GM12891 (cell line): ENCODE measurements at regions not wholly inside any gene's neighbourhood (a gene's known extent, or its start where the extent isn't known, plus 50 kb on each side); places are given as distances from the start of the nearest gene placed in this dataset.

Source experiments
- DNase-seq: peaks from one replicate; pipeline ENCODE4 v3.0.0; 2011; ENCODE audit warnings: low spot score; ENCODE audit not compliant: insufficient read length
- FAIRE-seq: peaks from 2 replicates; lab custom pipeline; 2011; peaks lifted over from hg19 to GRCh38; lab: Jason Lieb, UNC
- PAX5 ChIP-seq: IDR thresholded peaks from 2 replicates; pipeline ENCODE4 v1.6.1; 2011; ENCODE audit warnings: low read length, moderate library complexity, mild to moderate bottlenecking; ENCODE audit not compliant: insufficient read depth, severe bottlenecking
- POLR2A ChIP-seq: IDR thresholded peaks from 2 replicates; pipeline ENCODE4 v1.6.1; 2011; ENCODE audit warnings: low read depth, low read length, control low read depth
- POLR2AphosphoS5 ChIP-seq: IDR thresholded peaks from 2 replicates; pipeline ENCODE4 v1.6.1; 2011; ENCODE audit warnings: low read depth, low read length, control low read depth
- POU2F2 ChIP-seq: IDR thresholded peaks from 2 replicates; pipeline ENCODE4 v1.6.1; 2011; ENCODE audit warnings: low read depth, mild to moderate bottlenecking, control low read depth, low read length, moderate library complexity
- SPI1 ChIP-seq: IDR thresholded peaks from 2 replicates; pipeline ENCODE4 v1.6.1; 2011; ENCODE audit warnings: low read depth, low read length, control low read depth
- TAF1 ChIP-seq: IDR thresholded peaks from 2 replicates; pipeline ENCODE4 v1.6.1; 2011; ENCODE audit warnings: low read depth, low read length, control low read depth

GRCh38 chr17:33438578-33438977, 145.5 kb upstream of the ASIC2 start:
- no peak for TF ChIP-seq POLR2A
- no peak for TF ChIP-seq PAX5
- no peak for TF ChIP-seq POU2F2
- TF ChIP-seq POLR2AphosphoS5 = no peak
- TF ChIP-seq SPI1 = no peak
- TF ChIP-seq TAF1 = no peak
- DNase-seq (no peak), FAIRE-seq (no peak)

- no peak for FAIRE-seq
- TF ChIP-seq SPI1 = no peak
- no peak for TF ChIP-seq TAF1
- TF ChIP-seq POLR2A = no peak
- no peak for TF ChIP-seq POU2F2
- TF ChIP-seq POLR2AphosphoS5 = no peak
- TF ChIP-seq PAX5 = no peak
Observed at GRCh38 chr17:33442320-33442719, 149.2 kb upstream of the ASIC2 start.

GRCh38 chr17:33444731-33445130, 151.6 kb upstream of the ASIC2 start:
- TF ChIP-seq TAF1 = no peak
- TF ChIP-seq POU2F2 = no peak
- no peak for TF ChIP-seq POLR2AphosphoS5
- no peak for TF ChIP-seq SPI1
- TF ChIP-seq POLR2A = no peak
- no peak for TF ChIP-seq PAX5
- FAIRE-seq = no peak
- DNase-seq = no peak

More at GRCh38 chr17:33442320-33442719, 149.2 kb upstream of the ASIC2 start:
- DNase-seq = no peak

- FAIRE-seq (no peak), DNase-seq (no peak)
- TF ChIP-seq TAF1 (no peak), POLR2AphosphoS5 (no peak), POU2F2 (no peak), SPI1 (no peak), PAX5 (no peak), POLR2A (no peak)
Observed at GRCh38 chr17:33447090-33447489, 154.0 kb upstream of the ASIC2 start.

GRCh38 chr17:33451221-33451620, 158.1 kb upstream of the ASIC2 start:
- TF ChIP-seq PAX5 (no peak), POU2F2 (no peak), POLR2A (no peak), POLR2AphosphoS5 (no peak), SPI1 (no peak), TAF1 (no peak)
- FAIRE-seq (no peak), DNase-seq (no peak)

- FAIRE-seq (no peak), DNase-seq (no peak)
- TF ChIP-seq SPI1 (no peak), POLR2A (no peak), POLR2AphosphoS5 (no peak), TAF1 (no peak), PAX5 (no peak), POU2F2 (no peak)
Observed at GRCh38 chr17:33457477-33457876, 164.4 kb upstream of the ASIC2 start.

- DNase-seq (no peak), FAIRE-seq (no peak)
- no peak for TF ChIP-seq TAF1
- TF ChIP-seq PAX5 = no peak
- no peak for TF ChIP-seq POU2F2
- TF ChIP-seq SPI1 = no peak
- no peak for TF ChIP-seq POLR2A
- TF ChIP-seq POLR2AphosphoS5 = no peak
Observed at GRCh38 chr17:33459078-33459940, 166.2 kb upstream of the ASIC2 start.

- FAIRE-seq (no peak), DNase-seq (no peak)
- TF ChIP-seq TAF1 = no peak
- no peak for TF ChIP-seq POU2F2
- TF ChIP-seq SPI1 = no peak
- TF ChIP-seq POLR2AphosphoS5 = no peak
- no peak for TF ChIP-seq POLR2A
- TF ChIP-seq PAX5 = no peak
Observed at GRCh38 chr17:33460781-33461450, 167.8 kb upstream of the ASIC2 start.

GRCh38 chr17:33463887-33464286, 170.8 kb upstream of the ASIC2 start:
- TF ChIP-seq TAF1 = no peak
- no peak for TF ChIP-seq SPI1
- TF ChIP-seq PAX5 = no peak
- no peak for TF ChIP-seq POLR2A
- no peak for DNase-seq
- FAIRE-seq = no peak
